ENCODE measurements at regions not wholly inside any gene's neighbourhood (a gene's known extent, or its start where the extent isn't known, plus 50 kb on each side); places are given as distances from the start of the nearest gene placed in this dataset.
"Not testable (repeated sequence)": the region's sequence is repeated elsewhere in the genome, so short reads cannot be mapped to it uniquely, and the experiment has no call there.

GRCh38 chr19:23984911-23985310 lies 70.2 kb downstream of the ZNF726 start:
- H3K9ac ChIP-seq (ENCODE audit: insufficient read depth, low read length); H3K4me2 ChIP-seq (ENCODE audit: extremely low read depth, insufficient read depth, low read length); H3K36me3 ChIP-seq (ENCODE audit: control insufficient read depth, insufficient read depth, low read length); DNase-seq (ENCODE audit: low read depth in 2 of 2); H3K27me3 ChIP-seq (ENCODE audit: control insufficient read depth, insufficient read depth, low read length); H3K4me1 ChIP-seq (ENCODE audit: control insufficient read depth, extremely low read depth, insufficient read depth, low read length); H3K79me2 ChIP-seq (ENCODE audit: control insufficient read depth, insufficient read depth, low read length); H3K27ac ChIP-seq (ENCODE audit: insufficient read depth, low read length); H3K9me3 ChIP-seq (ENCODE audit: control insufficient read depth, insufficient read depth, low read depth, low read length); H4K20me1 ChIP-seq (ENCODE audit: control insufficient read depth, extremely low read depth, insufficient read depth, low read length); H3K4me3 ChIP-seq (replicated peaks in 1 of 4; ENCODE audit: control extremely low read depth in 1 of 4, insufficient read depth in 1 of 4, low read depth in 3 of 4, low read length in 4 of 4); H2AFZ ChIP-seq (ENCODE audit: low read length): not testable (repeated sequence)

GRCh38 chr19:23986623-23987022 lies 71.9 kb downstream of the ZNF726 start:
- no peak overlapping the region for H3K9ac ChIP-seq (ENCODE audit: insufficient read depth, low read length)
- no peaks in the 10 kb centered on the region for H3K79me2 ChIP-seq (ENCODE audit: control insufficient read depth, insufficient read depth, low read length)
- H3K27ac ChIP-seq (ENCODE audit: insufficient read depth, low read length): no peak overlapping the region
- no peaks in the 10 kb centered on the region for H3K27me3 ChIP-seq (ENCODE audit: control insufficient read depth, insufficient read depth, low read length)
- H3K4me2 ChIP-seq (ENCODE audit: extremely low read depth, insufficient read depth, low read length): no peak overlapping the region
- TF ChIP-seq EZH2 (IDR thresholded peaks at IDR 0.05; ENCODE audit: low read length, missing control alignments) (no peak), CTCF (conservative IDR thresholded peaks at IDR 0.05 in 1 of 2, IDR thresholded peaks at IDR 0.05 in 1 of 2; ENCODE audit: low read depth in 1 of 2, low read length in 2 of 2) (no peak)
- no peaks in the 10 kb centered on the region for H3K36me3 ChIP-seq (ENCODE audit: control insufficient read depth, insufficient read depth, low read length)
- no peaks in the 10 kb centered on the region for H4K20me1 ChIP-seq (ENCODE audit: control insufficient read depth, extremely low read depth, insufficient read depth, low read length)
- H2AFZ ChIP-seq (ENCODE audit: low read length): no peak overlapping the region
- H3K4me1 ChIP-seq (ENCODE audit: control insufficient read depth, extremely low read depth, insufficient read depth, low read length): no peaks in the 10 kb centered on the region
- DNase-seq (ENCODE audit: low read depth in 2 of 2): no peak
- H3K9me3 ChIP-seq (ENCODE audit: control insufficient read depth, insufficient read depth, low read depth, low read length): no peaks in the 10 kb centered on the region
- H3K4me3 ChIP-seq (replicated peaks in 1 of 4; ENCODE audit: control extremely low read depth in 1 of 4, insufficient read depth in 1 of 4, low read depth in 3 of 4, low read length in 4 of 4): no peak overlapping the region

- Histone ChIP-seq H2AFZ (ENCODE audit: low read length) (no peak overlapping the region), H3K4me2 (ENCODE audit: extremely low read depth, insufficient read depth, low read length) (no peak overlapping the region), H3K27me3 (ENCODE audit: control insufficient read depth, insufficient read depth, low read length) (no peaks in the 10 kb centered on the region), H4K20me1 (ENCODE audit: control insufficient read depth, extremely low read depth, insufficient read depth, low read length) (no peaks in the 10 kb centered on the region), H3K4me1 (ENCODE audit: control insufficient read depth, extremely low read depth, insufficient read depth, low read length) (no peaks in the 10 kb centered on the region), H3K36me3 (ENCODE audit: control insufficient read depth, insufficient read depth, low read length) (no peaks in the 10 kb centered on the region), H3K79me2 (ENCODE audit: control insufficient read depth, insufficient read depth, low read length) (no peaks in the 10 kb centered on the region), H3K9me3 (ENCODE audit: control insufficient read depth, insufficient read depth, low read depth, low read length) (no peaks in the 10 kb centered on the region), H3K9ac (ENCODE audit: insufficient read depth, low read length) (no peak overlapping the region), H3K4me3 (replicated peaks in 1 of 4; ENCODE audit: control extremely low read depth in 1 of 4, insufficient read depth in 1 of 4, low read depth in 3 of 4, low read length in 4 of 4) (no peak overlapping the region), H3K27ac (ENCODE audit: insufficient read depth, low read length) (no peak overlapping the region)
- TF ChIP-seq EZH2 (IDR thresholded peaks at IDR 0.05; ENCODE audit: low read length, missing control alignments) (no peak), CTCF (conservative IDR thresholded peaks at IDR 0.05 in 1 of 2, IDR thresholded peaks at IDR 0.05 in 1 of 2; ENCODE audit: low read depth in 1 of 2, low read length in 2 of 2) (no peak)
- DNase-seq (ENCODE audit: low read depth in 2 of 2): peak in 1 of 2 donors; percentile 47
These were observed 76.5 kb downstream of the ZNF726 start for GRCh38 chr19:23991170-23991569.
